ENCODE measurements at regions not wholly inside any gene's neighbourhood (a gene's known extent, or its start where the extent isn't known, plus 50 kb on each side); places are given as distances from the start of the nearest gene placed in this dataset.

- no peak for TF ChIP-seq GATA3 (IDR thresholded peaks at IDR 0.05; ENCODE audit: low read depth, low read length)
- no peak for TF ChIP-seq GATA2 (IDR thresholded peaks at IDR 0.05; ENCODE audit: low read depth, low read length)
Observed at GRCh38 chr18:25713103-25713502, 361.1 kb upstream of the ZNF521 start.

Data from SH-SY5Y (cell line).